HG03442 (cell line): ENCODE measurements at regions not wholly inside any gene's neighbourhood (a gene's known extent, or its start where the extent isn't known, plus 50 kb on each side); places are given as distances from the start of the nearest gene placed in this dataset.

Experiments
- ATAC-seq: cut with Tn5 transposase; IDR thresholded peaks from one replicate; pipeline ENCODE4 v1.9.1; 2021; ENCODE audit warnings: mild to moderate bottlenecking, moderate library complexity; ENCODE audit not compliant: unreplicated experiment

DNA sequence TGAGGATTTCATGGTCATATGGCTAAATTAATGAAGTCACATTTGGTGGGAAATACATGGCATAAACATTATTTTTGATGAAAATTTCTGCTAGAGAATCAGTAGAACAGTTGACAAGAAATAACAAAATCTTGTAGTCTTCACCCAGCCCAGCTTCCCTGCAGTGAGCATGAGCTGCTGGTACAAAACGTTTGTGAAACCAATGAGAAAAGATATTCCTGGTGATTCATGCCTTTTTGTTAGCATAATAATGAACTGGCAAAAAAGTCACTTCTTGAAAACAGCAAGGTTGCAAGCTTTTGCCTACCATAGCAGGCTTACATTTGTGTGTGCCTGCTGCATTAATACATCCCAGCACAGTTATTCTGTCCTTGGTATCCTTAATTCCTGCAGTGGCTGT is 475.9 kb upstream of the HTR2A start:
- ATAC-seq = no peak

DNA sequence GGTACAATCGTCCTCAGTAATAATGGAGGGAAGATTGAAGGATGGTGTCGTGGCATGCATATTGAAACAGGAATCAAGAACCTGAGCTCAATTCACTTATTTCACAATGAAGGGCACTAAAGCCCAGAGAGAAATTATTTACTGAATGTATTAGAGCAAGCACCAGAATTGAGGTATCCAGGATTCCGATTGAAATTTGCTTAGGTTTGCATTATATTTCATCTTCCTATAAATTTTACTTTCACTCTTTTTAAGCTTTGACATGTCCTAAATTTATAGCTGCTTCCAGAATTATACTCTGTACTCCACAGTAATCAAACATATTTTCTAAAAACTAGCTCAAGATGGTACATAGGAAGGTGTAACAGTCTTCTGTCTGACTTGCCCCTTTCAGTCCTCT is 454.9 kb upstream of the HTR2A start:
- no peak for ATAC-seq

DNA sequence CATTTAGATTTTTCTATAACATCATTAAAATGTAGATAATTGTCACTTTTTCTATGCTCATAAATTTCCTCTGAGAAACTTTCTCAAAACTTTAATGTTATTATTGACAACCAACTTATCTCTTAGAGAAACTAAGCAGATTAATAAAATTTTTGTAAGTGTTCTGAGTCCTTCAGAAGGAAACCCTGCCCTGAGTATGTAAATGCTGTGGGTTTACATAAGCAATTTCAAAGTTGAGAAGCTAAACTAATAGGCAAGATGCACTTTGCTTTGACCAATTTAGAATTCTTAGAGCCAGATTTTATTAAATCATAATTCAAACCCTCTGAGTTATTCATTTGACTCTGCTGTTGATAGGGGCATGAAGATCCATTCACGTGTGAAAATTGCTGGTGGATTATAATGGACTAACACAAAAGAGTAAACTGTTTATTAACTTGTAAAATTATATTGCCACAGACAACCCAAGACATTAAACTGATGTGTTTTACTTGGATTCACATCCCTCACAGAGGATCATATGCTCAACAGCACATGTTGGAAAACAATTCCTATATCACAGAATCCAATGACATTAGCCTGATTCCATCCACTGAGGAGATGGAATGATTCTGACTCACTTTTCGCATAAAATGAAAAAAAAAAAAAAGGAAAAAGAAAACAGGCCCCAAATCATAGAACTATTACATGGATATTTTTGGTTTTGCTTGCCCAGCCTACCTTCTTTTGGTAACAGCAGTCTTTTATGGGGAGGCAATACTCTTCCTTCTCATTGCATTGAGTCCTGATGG is 453.7 kb upstream of the HTR2A start:
- ATAC-seq = no peak

DNA sequence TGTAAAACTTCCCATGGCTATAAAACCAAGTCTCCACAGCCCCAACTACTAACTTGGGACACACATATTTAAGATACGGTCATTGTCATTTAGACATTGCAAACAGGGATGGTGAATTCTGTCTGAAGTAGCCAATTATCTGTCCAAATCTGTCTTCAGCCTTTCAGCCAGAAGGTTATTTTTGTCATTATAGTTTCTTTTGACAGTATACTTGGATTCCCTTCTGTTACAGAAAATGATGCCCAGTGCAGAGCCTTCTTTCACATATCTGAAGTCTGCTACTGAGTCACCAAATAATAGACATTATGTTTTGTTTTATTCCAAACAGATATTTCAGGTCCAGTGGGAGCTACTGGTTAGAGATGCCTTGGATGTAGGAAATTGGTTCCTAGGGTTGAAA is 452.4 kb upstream of the HTR2A start:
- ATAC-seq = no peak

DNA sequence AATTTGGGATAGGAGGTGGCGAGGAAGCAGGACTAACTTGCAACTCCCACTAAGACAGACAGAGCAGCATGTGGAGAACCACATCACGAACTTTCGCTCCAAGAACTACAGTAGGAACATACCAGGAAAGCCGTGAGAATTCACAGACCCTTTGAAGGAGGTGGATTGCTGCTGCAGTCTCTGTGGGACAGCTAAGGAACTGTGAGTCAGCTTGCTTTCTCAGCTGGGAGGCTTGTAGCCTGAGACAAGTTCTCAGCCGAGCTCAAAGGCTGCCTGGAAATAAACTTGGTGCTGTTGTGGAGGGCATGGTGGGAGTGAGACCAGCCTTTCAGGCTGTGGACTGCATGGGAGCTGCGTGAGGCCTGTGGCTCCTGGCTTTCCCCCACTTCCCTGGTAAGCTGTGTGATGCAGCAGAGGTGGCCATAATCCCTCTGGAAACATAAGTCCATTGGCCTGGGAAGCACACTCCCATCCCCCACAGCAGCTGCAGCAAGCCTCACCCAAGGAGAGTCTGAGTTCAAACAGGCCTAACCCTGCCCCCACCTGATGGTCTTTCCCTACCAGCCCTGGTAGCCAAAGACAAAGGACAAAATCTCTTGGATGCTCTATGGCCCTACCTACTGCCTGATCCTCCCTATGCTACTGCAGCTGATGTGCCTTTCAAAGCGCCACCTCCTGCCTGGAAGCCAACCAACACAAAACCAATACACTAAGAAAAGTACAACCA is 441.1 kb upstream of the HTR2A start:
- no peak for ATAC-seq

DNA sequence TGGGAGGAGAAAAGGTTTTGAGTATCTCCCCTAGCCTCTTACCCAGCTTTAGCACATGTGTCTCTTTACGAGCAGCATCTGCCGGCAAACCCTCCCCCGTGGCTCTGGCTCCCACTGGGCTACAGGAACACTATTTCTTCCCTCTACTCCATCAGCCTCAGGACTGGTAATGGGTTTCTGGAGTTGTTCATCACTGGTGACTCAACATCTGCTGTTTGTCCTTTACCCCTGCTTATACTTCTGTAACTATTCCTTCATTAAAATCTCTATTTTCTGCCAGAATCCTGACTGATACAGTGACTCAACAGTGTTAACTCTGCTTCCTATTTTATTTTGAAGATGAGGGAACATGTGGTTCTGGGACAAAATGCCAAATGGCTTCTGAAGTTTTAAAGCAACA is 437.3 kb upstream of the HTR2A start:
- ATAC-seq = no peak

DNA sequence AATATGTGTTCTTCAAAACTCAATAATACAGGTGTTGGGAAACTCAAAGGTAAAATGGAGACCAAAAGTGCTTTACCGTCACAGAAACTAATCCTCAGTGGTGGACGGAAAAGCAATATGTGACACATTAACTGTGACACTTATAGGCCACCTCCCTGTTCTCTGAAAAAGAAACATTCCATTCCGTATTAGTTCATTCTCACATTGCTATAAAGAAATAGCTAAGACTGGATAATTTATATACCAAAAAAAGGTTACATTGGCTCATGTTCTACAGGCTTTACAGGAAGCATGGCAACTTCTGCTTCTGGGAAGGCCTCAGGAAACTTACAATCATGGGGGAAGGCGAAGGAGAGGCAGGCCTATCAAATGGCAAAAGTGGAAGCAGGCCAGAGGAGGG is 435.3 kb upstream of the HTR2A start:
- ATAC-seq = no peak

DNA sequence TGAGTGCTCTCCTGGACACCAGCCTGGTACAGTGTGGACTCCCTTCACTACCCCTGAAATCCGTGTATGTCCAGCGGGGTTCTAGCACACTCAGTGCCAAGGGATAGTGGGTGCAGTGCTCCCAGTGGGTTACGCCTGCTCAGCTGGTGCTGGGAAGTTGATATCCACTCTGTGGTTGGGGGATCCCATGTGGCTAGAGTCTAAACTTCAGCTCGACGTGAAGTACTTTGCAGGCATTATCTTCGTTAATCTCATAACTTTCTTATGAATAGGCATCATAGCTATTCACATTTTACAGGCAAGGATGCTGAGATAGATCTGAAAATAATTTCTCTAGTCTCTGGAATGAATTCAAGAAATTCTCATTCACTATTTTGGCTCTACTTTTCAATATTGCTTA is 433.2 kb upstream of the HTR2A start:
- no peak for ATAC-seq

DNA sequence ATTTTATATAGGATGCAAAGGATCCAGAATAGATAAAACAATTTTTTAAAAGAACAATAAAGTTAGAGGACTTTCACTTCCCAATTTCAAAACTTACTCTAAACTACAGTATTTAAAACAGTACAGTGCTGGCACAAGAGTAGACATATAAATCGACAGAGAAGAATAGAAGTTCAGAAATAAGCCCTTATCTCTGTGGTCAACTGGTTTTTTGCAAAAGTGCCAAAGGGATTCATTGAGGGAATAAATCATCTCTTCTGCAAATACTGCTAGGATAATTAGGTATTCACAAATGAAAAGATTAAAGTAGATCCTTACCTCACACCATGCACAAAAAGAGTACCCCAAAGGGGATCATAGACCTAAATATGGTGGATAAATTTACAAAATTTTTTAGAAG is 431.0 kb upstream of the HTR2A start:
- no peak for ATAC-seq

DNA sequence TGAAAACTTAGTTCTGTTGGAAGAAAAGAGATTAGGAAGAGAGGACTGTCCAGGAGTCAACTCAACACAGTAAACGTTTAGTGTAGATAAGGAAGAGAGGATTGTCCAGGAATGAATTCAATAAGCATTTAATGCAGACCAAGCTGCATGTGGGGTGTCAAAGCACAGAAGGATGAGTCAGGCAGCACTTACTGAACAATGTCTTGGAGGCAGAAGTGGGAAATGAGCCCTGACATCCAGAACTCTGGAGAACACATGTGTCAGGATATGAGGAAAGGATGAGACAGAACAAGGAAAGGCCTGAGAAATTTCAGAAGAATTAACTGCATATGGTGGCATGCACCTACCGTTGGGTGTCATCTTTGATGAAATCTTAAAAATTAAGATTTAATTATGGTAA is 429.2 kb upstream of the HTR2A start:
- no peak for ATAC-seq

DNA sequence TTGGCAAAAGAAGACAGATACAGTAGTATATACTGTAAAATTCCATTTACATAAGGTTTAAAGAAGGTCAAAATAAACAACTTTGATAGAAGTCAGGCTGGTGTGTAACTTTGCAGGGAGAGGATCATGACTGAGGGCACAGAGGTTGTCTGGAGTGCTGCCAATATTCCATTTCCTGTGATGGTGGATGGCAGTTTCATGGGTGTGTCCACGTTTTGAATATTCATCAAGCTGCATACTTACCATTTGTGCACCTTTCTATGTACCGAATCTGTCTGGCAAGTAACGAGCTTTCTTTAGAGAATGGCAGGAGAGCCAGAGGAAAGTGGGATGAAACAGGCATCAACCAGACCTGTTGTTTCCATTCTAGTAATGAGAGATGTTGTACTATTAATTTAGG is 420.5 kb upstream of the HTR2A start:
- no peak for ATAC-seq

DNA sequence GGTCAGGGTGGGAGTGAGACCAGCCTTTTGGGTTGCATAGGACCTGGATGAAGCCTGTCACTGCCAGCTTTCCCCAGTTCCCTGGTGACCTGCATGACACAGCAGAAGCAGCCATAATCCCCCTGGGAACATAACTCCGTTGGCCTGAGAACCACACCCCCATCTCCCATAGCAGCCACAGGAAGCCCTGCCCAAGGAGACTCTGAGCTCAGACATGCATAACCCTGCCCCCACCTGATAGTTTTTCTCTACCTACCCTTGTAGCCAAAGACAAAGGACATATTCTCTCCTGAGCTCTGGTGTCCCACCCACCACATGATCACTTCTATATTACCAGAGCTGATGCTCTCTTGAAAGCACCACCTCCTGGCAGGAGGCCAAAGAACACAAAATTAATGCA is 413.5 kb upstream of the HTR2A start:
- ATAC-seq = no peak

DNA sequence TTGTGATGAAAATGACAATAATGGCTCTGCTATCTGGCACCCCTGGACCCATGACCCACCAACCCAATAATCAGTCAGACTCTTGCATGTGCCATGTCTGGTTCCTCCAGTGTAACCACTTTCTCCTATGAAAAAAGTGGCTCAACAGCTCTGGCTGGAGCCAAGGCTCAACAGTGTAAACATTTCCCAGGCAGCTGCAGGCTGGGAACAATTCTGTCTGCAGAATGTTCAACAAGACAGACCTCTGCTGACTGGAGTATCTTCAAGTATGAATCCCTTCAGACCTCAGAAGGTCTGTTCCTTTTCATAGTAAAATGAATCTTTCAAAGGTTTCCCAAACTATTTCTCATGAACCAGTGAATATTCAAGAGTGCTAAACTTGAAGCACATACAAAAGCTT is 410.1 kb upstream of the HTR2A start:
- no peak for ATAC-seq

DNA sequence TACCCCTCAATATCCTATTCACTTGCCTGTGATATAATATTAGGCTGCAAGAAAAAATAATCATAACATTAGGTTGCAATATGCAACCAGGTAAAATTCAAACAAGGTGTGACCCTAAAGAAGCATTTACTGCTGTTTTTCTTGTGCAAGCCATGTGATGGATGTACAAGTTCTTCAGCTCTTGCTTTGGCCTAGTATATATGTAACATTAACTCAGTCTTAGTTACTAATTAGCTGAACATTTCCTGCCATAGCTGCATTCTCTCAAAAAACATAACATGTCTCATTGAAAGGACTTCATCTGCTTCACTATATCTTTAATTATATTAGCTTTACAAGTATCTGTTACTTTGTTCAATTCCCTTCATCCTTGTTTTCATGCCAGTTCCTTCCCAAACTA is 406.8 kb upstream of the HTR2A start:
- ATAC-seq = no peak

DNA sequence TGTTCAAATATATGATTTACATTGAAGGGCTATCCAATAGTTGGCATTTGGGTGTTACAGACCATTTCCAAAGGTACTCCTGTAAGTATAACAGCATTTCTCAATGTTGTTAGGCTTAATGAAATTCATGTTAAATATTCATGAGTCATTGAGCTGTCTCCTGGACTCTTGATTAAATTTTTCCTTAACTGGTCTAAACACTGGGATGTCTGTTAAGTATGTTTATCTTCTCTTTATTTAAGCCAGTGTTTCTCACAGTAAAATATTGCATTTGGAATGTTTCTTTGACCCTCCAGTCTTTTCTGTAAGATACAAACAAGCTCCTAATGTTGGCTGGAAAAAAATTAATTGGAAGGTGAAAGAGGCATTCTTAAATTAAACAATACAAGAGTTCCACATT is 402.5 kb upstream of the HTR2A start:
- ATAC-seq = no peak

DNA sequence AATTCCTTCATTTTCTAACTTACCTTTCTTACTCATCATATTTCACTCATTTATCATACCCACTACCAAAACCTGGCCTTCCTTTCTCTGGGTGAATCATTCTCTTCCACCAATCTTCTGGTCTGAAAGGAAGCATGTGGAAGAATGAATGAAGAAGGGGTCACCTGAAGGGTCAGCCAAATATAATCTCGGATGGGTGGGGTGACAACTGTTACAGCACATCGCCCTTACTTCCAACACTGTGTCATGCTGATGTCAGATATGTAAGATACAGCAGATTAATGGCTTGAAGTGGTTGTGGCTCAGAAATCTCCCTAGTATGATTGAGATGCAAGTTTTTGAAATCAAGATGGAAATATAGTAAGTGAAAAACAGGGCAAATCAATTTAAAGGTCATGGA is 401.7 kb upstream of the HTR2A start:
- no peak for ATAC-seq

DNA sequence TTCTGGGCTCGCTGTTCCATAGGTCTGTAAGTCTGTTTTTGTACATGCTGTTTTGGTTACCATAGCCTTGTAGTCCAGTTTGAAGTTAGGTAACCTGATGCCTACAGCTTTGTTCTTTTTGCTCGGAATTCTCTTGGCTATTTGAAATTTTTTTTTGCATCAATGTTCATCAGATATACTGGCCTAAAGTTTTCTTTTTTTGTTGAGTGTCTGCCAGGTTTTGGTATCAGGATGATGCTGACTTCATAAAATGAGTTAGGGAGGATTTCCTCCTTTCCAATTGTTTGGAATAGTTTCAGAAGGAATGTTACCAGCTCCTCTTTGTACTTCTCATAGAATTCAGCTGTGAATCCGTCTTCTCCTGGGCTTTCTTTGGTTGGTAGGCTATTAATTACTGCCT is 397.8 kb upstream of the HTR2A start:
- ATAC-seq = no peak

DNA sequence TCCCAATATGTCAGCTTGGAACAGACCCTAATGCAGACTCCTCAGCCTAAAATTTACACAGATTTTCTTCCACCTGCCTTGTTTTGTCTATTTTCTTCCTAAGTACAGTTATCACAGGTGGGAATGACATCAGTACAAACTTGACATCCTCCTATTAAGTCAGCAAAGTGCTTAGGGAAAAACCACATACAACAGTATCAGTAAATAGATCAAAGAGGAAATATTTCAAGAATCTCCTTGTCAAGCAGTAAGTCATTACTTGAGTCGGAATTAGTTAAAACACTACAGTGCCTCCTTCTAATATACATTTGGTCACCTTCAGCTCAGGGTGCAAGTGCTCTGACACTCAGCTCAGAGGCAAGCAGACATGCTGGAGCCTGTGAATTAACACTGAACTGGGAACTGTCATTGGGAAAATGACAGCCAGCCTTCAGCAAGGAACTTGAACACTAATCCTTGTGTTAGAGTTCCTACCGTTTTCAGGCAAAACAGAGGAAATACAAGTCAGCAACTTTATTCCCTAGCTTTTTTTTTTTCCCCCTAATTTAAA is 394.3 kb upstream of the HTR2A start:
- no peak for ATAC-seq

DNA sequence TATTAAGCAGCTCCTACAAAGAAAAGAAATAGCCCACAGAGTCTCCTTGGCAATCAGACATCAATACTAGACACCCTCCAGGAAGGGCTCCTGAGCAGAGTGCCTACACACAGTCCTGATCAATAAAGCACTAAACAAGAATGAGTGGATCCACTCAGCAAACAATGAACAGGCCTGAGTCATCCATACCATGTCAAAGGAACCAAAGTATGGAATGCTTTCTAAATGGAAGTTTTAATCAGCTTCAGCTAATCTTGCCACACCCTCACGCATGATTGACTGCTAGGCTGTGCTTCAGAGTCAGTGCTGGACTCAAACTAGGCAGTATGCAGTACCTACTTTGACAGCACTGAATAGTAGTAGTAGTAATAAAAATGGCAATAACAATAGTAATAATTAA is 392.7 kb upstream of the HTR2A start:
- ATAC-seq = no peak

DNA sequence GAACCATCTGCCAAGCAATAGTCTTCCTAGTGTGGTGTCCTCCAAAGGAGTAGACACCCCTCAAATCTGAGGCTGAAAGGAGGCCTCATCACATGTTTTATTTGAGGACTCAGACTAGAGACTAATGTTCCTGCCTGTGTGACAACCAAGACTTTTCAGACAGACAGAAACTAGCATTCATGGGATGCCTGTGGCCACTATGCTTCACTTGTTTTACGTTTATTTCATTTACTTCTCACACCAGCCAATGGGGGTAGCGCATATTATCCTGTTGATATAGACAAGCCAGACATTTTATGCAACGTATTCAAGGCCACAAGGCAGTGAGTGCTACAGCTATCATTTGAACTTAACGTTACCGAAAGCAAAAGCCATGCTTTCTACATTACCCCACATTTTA is 391.7 kb upstream of the HTR2A start:
- no peak for ATAC-seq

DNA sequence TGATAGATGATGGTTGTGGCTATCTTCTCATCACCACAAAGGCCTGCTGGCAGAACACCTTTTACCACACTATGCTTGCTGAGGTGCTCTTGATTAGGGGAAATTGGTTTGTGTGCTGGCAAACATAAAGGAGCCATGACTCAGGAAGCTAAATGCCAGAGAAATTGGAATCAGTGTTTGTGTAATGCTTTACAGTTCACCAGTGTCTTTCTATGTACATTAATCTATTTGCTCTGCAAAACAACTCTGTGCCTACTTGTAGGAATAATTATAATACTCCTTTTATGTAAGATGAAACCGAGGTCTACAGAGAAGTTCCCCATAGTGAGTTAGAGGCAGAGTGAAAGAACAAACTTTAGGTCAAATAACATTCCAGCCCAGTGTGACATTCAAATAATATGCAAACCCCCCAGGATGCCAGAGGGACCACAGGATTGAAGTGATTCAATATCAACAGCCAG is 390.5 kb upstream of the HTR2A start:
- no peak for ATAC-seq

DNA sequence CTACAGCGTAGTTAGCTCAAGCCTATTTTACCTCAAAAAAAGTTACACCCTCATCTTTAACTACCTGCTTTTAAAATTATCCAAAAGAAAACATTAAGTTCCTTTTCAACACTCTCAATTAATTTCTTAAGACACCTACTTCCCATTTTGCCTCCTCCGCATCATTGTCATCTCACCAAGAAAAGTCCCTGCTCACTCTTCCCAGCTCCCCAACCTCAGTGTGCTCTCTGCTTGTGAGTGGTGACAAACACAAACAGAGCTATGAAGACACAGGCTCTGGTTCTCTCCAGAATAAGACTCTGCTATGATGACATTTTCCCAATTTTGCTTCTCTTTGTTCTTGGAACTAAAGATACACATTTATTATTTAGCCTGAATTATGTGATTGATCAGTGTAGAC is 385.1 kb upstream of the HTR2A start:
- no peak for ATAC-seq
